Astrocyte (in vitro differentiated cells and primary cell): ENCODE measurements at regions not wholly inside any gene's neighbourhood (a gene's known extent, or its start where the extent isn't known, plus 50 kb on each side); places are given as distances from the start of the nearest gene placed in this dataset.

ENCODE experiments used
- DNase-seq: peaks from one replicate; pipeline ENCODE4 v3.0.0-alpha.2; 2010; ENCODE audit warnings: low read depth
- FAIRE-seq: peaks from 2 replicates; lab custom pipeline; 2011; peaks lifted over from hg19 to GRCh38; lab: Jason Lieb, UNC
- H2AFZ ChIP-seq: 2 replicates; pipeline ENCODE4 v1.6.0; 2012; ENCODE audit warnings: low read depth, low read length, inconsistent platforms
- H3K27ac ChIP-seq: 2 replicates; pipeline ENCODE4 v1.5.1; 2011; ENCODE audit warnings: low read depth, low read length, inconsistent platforms
- H3K27me3 ChIP-seq: 2 replicates; pipeline ENCODE4 v1.6.0; 2011; ENCODE audit warnings: low read length, inconsistent platforms; ENCODE audit not compliant: insufficient read depth
- H3K36me3 ChIP-seq: 2 replicates; pipeline ENCODE4 v1.5.1; 2011; ENCODE audit warnings: low read length, inconsistent platforms; ENCODE audit not compliant: insufficient read depth
- H3K4me1 ChIP-seq: 2 replicates; pipeline ENCODE4 v1.5.1; 2011; ENCODE audit warnings: low read length, inconsistent platforms; ENCODE audit not compliant: insufficient read depth
- H3K4me2 ChIP-seq: 2 replicates; pipeline ENCODE4 v1.6.0; 2012; ENCODE audit warnings: low read length, inconsistent platforms
- H3K4me3 ChIP-seq: 2 replicates; pipeline ENCODE4 v1.5.1; 2011; ENCODE audit warnings: low read depth, mild to moderate bottlenecking, low read length, inconsistent platforms; ENCODE audit not compliant: insufficient read depth
- H3K79me2 ChIP-seq: 2 replicates; pipeline ENCODE4 v1.6.0; 2012; ENCODE audit warnings: mild to moderate bottlenecking, low read length, inconsistent platforms; ENCODE audit not compliant: insufficient read depth
- H3K9ac ChIP-seq: 2 replicates; pipeline ENCODE4 v1.6.0; 2012; ENCODE audit warnings: mild to moderate bottlenecking, low read length, inconsistent platforms
- H3K9me3 ChIP-seq: 2 replicates; pipeline ENCODE4 v1.5.1; 2012; ENCODE audit warnings: low read depth, mild to moderate bottlenecking, low read length, inconsistent platforms; ENCODE audit not compliant: insufficient read depth
- H4K20me1 ChIP-seq: 2 replicates; pipeline ENCODE4 v1.6.0; 2012; ENCODE audit warnings: low read length, inconsistent platforms; ENCODE audit not compliant: insufficient read depth
- H3K27ac Mint-ChIP-seq: one replicate; pipeline ENCODE4 v1.8.0; 2021; ENCODE audit warnings: mild to moderate bottlenecking, mixed read lengths; ENCODE audit not compliant: unreplicated experiment
- H3K27me3 Mint-ChIP-seq: one replicate; pipeline ENCODE4 v1.8.0; 2021; ENCODE audit warnings: low read depth, mixed read lengths; ENCODE audit not compliant: unreplicated experiment
- H3K36me3 Mint-ChIP-seq: one replicate; pipeline ENCODE4 v1.8.0; 2021; ENCODE audit warnings: low read depth, mixed read lengths; ENCODE audit not compliant: unreplicated experiment
- H3K4me1 Mint-ChIP-seq: one replicate; pipeline ENCODE4 v1.8.0; 2021; ENCODE audit warnings: low read depth, mixed read lengths; ENCODE audit not compliant: unreplicated experiment
- H3K4me3 Mint-ChIP-seq: one replicate; pipeline ENCODE4 v1.8.0; 2021; ENCODE audit warnings: mild to moderate bottlenecking, moderate library complexity, mixed read lengths; ENCODE audit not compliant: unreplicated experiment
- H3K9me3 Mint-ChIP-seq: one replicate; pipeline ENCODE4 v1.8.0; 2021; ENCODE audit warnings: mild to moderate bottlenecking, mixed read lengths; ENCODE audit not compliant: unreplicated experiment
- CTCF ChIP-seq: IDR thresholded peaks from 2 replicates; pipeline ENCODE4 v1.5.1; 2011; ENCODE audit warnings: low read depth, mild to moderate bottlenecking, inconsistent platforms, low read length, moderate library complexity; ENCODE audit not compliant: insufficient read depth
- EZH2 ChIP-seq: IDR thresholded peaks from 2 replicates; pipeline ENCODE4 v1.6.1; 2012; ENCODE audit warnings: mild to moderate bottlenecking, low read length, inconsistent platforms; ENCODE audit not compliant: insufficient read depth

DNA sequence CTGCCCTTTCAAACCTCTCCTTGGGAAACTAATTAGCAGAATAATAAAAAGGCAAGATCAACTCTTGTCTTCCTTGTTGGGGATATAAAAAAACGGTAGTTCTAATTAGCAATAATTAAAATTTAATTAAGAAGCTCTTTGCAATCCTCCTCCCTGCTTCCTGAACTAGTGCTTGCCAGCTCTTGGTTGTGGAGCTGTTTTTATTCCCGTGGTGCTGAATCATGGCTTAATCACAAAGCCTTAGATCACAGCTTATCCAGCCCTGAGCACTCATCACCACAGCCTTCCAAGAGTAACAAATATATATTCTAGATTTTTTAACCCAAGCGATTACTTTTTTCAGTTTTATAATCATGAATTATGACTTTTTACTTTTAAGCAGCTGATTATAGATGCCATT is 63.2 kb upstream of the INSM2 start:
- Mint-ChIP-seq H3K36me3 (no peaks in the 10 kb centered on the region), H3K4me3 (no peak overlapping the region), H3K27ac (no peak overlapping the region), H3K9me3 (no peaks in the 10 kb centered on the region), H3K27me3 (no peaks in the 10 kb centered on the region), H3K4me1 (no peaks in the 10 kb centered on the region)
- no peak overlapping the region for H3K9ac ChIP-seq
- no peaks in the 10 kb centered on the region for H4K20me1 ChIP-seq
- no peak overlapping the region for H3K27ac ChIP-seq
- TF ChIP-seq CTCF (no peak), EZH2 (no peak)
- no peak overlapping the region for H2AFZ ChIP-seq
- H3K27me3 ChIP-seq, result no peaks in the 10 kb centered on the region
- no peaks in the 10 kb centered on the region for H3K79me2 ChIP-seq
- no peaks in the 10 kb centered on the region for H3K9me3 ChIP-seq
- FAIRE-seq (no peak), DNase-seq (peak; percentile 9)
- H3K4me3 ChIP-seq, result no peak overlapping the region
- no peaks in the 10 kb centered on the region for H3K36me3 ChIP-seq
- H3K4me2 ChIP-seq, result no peak overlapping the region
- H3K4me1 ChIP-seq, result no peaks in the 10 kb centered on the region

DNA sequence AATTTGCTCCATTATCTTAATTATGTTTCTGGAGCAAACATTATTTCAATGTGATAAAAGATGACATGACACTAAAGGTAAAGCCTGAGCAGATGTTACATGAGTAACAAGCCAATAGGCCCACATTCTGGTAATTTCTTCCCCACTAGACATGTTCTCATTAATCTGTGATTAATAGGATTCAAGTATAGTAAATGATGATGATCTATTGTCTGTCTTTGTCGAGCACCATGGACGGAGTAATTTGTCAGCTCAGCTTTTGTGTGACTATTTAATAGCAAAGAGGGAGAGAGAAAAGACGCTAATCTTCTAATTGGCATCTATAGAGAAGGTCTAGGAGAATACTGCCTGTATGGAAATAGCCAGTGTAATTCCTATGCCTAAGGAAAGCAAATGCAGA is 62.2 kb upstream of the INSM2 start:
- Mint-ChIP-seq H3K27ac (no peak overlapping the region), H3K4me1 (no peaks in the 10 kb centered on the region), H3K4me3 (no peak overlapping the region), H3K9me3 (no peaks in the 10 kb centered on the region), H3K36me3 (no peaks in the 10 kb centered on the region), H3K27me3 (no peaks in the 10 kb centered on the region)
- no peaks in the 10 kb centered on the region for H3K36me3 ChIP-seq
- H3K27ac ChIP-seq, result no peak overlapping the region
- no peaks in the 10 kb centered on the region for H3K9me3 ChIP-seq
- DNase-seq (no peak), FAIRE-seq (no peak)
- no peaks in the 10 kb centered on the region for H4K20me1 ChIP-seq
- H3K4me2 ChIP-seq, result no peak overlapping the region
- H2AFZ ChIP-seq, result no peak overlapping the region
- no peak for TF ChIP-seq EZH2
- TF ChIP-seq CTCF, result no peak
- H3K9ac ChIP-seq, result no peak overlapping the region
- H3K4me3 ChIP-seq, result no peak overlapping the region
- no peaks in the 10 kb centered on the region for H3K27me3 ChIP-seq
- no peaks in the 10 kb centered on the region for H3K4me1 ChIP-seq
- no peaks in the 10 kb centered on the region for H3K79me2 ChIP-seq

- Histone ChIP-seq H4K20me1 (no peaks in the 10 kb centered on the region), H3K79me2 (no peaks in the 10 kb centered on the region), H3K36me3 (no peaks in the 10 kb centered on the region), H3K27me3 (no peaks in the 10 kb centered on the region), H3K9ac (no peak overlapping the region), H2AFZ (no peak overlapping the region), H3K4me2 (no peak overlapping the region), H3K4me3 (no peak overlapping the region), H3K27ac (no peak overlapping the region), H3K4me1 (no peaks in the 10 kb centered on the region), H3K9me3 (no peaks in the 10 kb centered on the region)
- no peak for DNase-seq
- Mint-ChIP-seq H3K27me3 (no peaks in the 10 kb centered on the region), H3K36me3 (no peaks in the 10 kb centered on the region), H3K27ac (no peak overlapping the region), H3K4me3 (no peak overlapping the region), H3K4me1 (no peaks in the 10 kb centered on the region), H3K9me3 (no peaks in the 10 kb centered on the region)
- TF ChIP-seq CTCF, result no peak
- TF ChIP-seq EZH2, result no peak
- FAIRE-seq, result no peak
Measured at GRCh38 chr14:35474323-35474722, 59.6 kb upstream of the INSM2 start.
